ENCODE measurements at regions not wholly inside any gene's neighbourhood (a gene's known extent, or its start where the extent isn't known, plus 50 kb on each side); places are given as distances from the start of the nearest gene placed in this dataset.

DNA sequence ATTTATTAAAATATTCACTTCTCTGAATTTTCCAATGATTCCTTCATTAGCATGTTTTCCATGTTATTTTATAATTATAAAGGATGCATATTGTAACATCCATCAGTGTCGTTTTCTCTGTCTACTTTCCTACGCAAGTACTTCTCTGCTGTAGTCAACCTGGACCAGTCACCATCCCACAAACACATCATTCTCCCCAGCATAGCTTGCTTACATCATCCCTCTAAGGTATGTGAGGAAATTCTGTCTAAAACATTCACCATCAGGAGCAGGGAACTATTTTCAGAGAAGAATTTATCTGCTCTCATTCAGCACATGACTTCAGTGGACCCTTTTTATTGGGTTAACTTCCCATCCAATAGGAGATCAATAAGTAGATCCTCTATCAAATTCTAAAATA, 806.1 kb upstream of the ARGLU1 start:
- no peaks in the 10 kb centered on the region for H3K9me3 Mint-ChIP-seq (ENCODE audit: unreplicated experiment)
- no peak overlapping the region for H3K4me3 Mint-ChIP-seq (ENCODE audit: unreplicated experiment)
- H3K4me1 Mint-ChIP-seq (ENCODE audit: insufficient read depth, unreplicated experiment) = no peaks in the 10 kb centered on the region
- DNase-seq (ENCODE audit: unreplicated experiment) = no peak
- H3K36me3 Mint-ChIP-seq (ENCODE audit: insufficient read depth, unreplicated experiment) = no peaks in the 10 kb centered on the region
- ChIA-PET POLR2A (interaction anchor here (0.6 kb wide), 1 partner anchor 104 kb away, joined by 3 read pairs; no protein-coding TSS in a partner anchor), CTCF (interaction anchor here (0.9 to 4.1 kb wide), 8 partner anchors 9 to 781 kb away, joined by 3 to 26 read pairs (median 6); no protein-coding TSS in a partner anchor)
- intact Hi-C loops (cut with micrococcal nuclease) = no loop called here
- no peaks in the 10 kb centered on the region for H3K27me3 Mint-ChIP-seq (ENCODE audit: insufficient read depth, unreplicated experiment)
- no peak overlapping the region for H3K27ac Mint-ChIP-seq (ENCODE audit: low read depth, unreplicated experiment)
- TF ChIP-seq, protein P1, sequence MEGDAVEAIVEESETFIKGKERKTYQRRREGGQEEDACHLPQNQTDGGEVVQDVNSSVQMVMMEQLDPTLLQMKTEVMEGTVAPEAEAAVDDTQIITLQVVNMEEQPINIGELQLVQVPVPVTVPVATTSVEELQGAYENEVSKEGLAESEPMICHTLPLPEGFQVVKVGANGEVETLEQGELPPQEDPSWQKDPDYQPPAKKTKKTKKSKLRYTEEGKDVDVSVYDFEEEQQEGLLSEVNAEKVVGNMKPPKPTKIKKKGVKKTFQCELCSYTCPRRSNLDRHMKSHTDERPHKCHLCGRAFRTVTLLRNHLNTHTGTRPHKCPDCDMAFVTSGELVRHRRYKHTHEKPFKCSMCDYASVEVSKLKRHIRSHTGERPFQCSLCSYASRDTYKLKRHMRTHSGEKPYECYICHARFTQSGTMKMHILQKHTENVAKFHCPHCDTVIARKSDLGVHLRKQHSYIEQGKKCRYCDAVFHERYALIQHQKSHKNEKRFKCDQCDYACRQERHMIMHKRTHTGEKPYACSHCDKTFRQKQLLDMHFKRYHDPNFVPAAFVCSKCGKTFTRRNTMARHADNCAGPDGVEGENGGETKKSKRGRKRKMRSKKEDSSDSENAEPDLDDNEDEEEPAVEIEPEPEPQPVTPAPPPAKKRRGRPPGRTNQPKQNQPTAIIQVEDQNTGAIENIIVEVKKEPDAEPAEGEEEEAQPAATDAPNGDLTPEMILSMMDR (IDR thresholded peaks at IDR 0.05; ENCODE audit: unreplicated experiment) = no peak
- BruUV-seq (replicated peaks) = no TSS peak

- Mint-ChIP-seq H3K9me3 (ENCODE audit: unreplicated experiment) (no peaks in the 10 kb centered on the region), H3K27ac (ENCODE audit: low read depth, unreplicated experiment) (no peak overlapping the region), H3K4me3 (ENCODE audit: unreplicated experiment) (no peak overlapping the region), H3K36me3 (ENCODE audit: insufficient read depth, unreplicated experiment) (no peaks in the 10 kb centered on the region), H3K27me3 (ENCODE audit: insufficient read depth, unreplicated experiment) (no peaks in the 10 kb centered on the region), H3K4me1 (ENCODE audit: insufficient read depth, unreplicated experiment) (no peaks in the 10 kb centered on the region)
- peak; percentile 78 for DNase-seq (ENCODE audit: unreplicated experiment)
- ChIA-PET CTCF (interaction anchor here (0.5 to 4.1 kb wide), 18 partner anchors 10 to 781 kb away, joined by 3 to 26 read pairs (median 3); no protein-coding TSS in a partner anchor), POLR2A (no interaction called here)
- no TSS peak for BruUV-seq (replicated peaks)
- intact Hi-C loops (cut with micrococcal nuclease) = loop anchor here (1.0 kb wide), 3 partner anchors 162 to 782 kb away; no protein-coding TSS in a partner anchor
- TF ChIP-seq, protein P1 (IDR thresholded peaks at IDR 0.05; ENCODE audit: unreplicated experiment) = peak; percentile 33
Measured at GRCh38 chr13:107373551-107373950, 805.6 kb upstream of the ARGLU1 start.

DNA sequence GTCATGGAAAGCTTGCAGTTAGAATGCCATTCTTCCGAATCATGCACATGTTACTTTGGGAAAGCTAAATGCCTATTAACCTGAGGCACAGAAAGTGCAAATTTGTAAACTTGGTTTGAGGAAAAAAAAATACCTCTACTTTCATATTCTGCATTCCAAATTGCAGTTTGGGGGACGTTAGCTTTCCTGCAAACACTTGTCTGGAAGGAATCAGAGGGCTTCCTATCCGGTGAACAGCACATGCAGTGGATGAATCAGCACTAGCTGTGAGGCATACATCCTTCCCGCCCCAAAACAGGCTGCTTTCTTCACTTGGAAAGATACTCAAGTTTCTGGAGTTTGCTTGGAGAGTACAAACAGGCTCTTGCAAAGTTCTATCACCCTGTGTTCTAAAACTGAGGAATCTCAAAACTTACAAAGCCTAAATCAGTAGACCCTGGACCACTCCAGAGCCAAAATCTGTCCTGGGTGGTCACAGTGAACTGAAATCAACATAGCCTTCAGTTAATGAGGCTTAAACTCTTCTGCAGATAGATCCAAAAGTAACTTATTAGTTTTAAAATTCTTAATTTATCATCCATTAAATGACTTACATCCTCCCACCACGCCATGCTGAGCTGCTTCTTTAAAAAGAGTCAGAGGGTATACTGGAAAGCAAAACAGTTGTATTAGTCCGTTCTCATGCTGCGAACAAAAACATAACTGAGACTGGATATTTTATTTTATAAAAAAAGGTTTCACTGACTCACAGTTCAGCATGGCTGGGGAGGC, 802.3 kb upstream of the ARGLU1 start:
- ChIA-PET POLR2A (interaction anchor here (0.6 to 0.7 kb wide), 2 partner anchors 74 to 139 kb away, joined by 3 to 4 read pairs; no protein-coding TSS in a partner anchor), CTCF (interaction anchor here (0.7 to 1.9 kb wide), 3 partner anchors 61 to 785 kb away, joined by 3 to 5 read pairs (median 4); no protein-coding TSS in a partner anchor)
- TF ChIP-seq, protein P1 (IDR thresholded peaks at IDR 0.05; ENCODE audit: unreplicated experiment) = no peak
- Mint-ChIP-seq H3K4me1 (ENCODE audit: insufficient read depth, unreplicated experiment) (no peaks in the 10 kb centered on the region), H3K4me3 (ENCODE audit: unreplicated experiment) (no peak overlapping the region), H3K36me3 (ENCODE audit: insufficient read depth, unreplicated experiment) (no peaks in the 10 kb centered on the region), H3K27ac (ENCODE audit: low read depth, unreplicated experiment) (no peak overlapping the region), H3K9me3 (ENCODE audit: unreplicated experiment) (no peaks in the 10 kb centered on the region), H3K27me3 (ENCODE audit: insufficient read depth, unreplicated experiment) (no peaks in the 10 kb centered on the region)
- DNase-seq (ENCODE audit: unreplicated experiment) = peak; percentile 42
- intact Hi-C loops (cut with micrococcal nuclease) = no loop called here
- BruUV-seq (replicated peaks) = no TSS peak

DNA sequence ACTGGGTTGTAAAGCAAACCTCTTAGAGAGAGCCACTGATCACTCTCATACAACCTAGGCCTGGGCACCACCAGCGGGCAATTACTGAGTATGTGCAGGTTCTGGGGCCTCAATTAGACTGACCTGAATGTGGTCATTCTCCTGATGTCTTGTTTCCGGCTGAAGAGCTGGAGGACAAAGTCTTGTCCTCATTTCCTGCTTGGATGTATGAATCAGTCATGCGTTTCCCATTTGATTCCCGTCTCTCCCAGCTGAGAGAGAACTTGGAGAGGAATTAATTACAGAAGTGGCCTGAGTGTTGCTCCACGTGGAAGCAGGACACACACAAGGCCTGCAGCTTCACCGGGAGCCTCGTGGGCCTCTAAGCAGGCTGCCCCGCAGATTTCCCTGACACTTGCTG, 799.3 kb upstream of the ARGLU1 start:
- intact Hi-C loops (cut with micrococcal nuclease) = no loop called here
- no peaks in the 10 kb centered on the region for H3K9me3 Mint-ChIP-seq (ENCODE audit: unreplicated experiment)
- TF ChIP-seq, protein P1 (IDR thresholded peaks at IDR 0.05; ENCODE audit: unreplicated experiment) = no peak
- no peaks in the 10 kb centered on the region for H3K36me3 Mint-ChIP-seq (ENCODE audit: insufficient read depth, unreplicated experiment)
- H3K4me3 Mint-ChIP-seq (ENCODE audit: unreplicated experiment) = no peak overlapping the region
- BruUV-seq (replicated peaks) = no TSS peak
- no peak for DNase-seq (ENCODE audit: unreplicated experiment)
- ChIA-PET POLR2A (interaction anchor here (0.5 kb wide), 1 partner anchor 24 kb away, joined by 6 read pairs; no protein-coding TSS in a partner anchor), CTCF (no interaction called here)
- no peak overlapping the region for H3K27ac Mint-ChIP-seq (ENCODE audit: low read depth, unreplicated experiment)
- H3K27me3 Mint-ChIP-seq (ENCODE audit: insufficient read depth, unreplicated experiment) = no peaks in the 10 kb centered on the region
- no peaks in the 10 kb centered on the region for H3K4me1 Mint-ChIP-seq (ENCODE audit: insufficient read depth, unreplicated experiment)

All from MCF 10A (cell line).